ENCODE measurements at regions not wholly inside any gene's neighbourhood (a gene's known extent, or its start where the extent isn't known, plus 50 kb on each side); places are given as distances from the start of the nearest gene placed in this dataset.

DNA sequence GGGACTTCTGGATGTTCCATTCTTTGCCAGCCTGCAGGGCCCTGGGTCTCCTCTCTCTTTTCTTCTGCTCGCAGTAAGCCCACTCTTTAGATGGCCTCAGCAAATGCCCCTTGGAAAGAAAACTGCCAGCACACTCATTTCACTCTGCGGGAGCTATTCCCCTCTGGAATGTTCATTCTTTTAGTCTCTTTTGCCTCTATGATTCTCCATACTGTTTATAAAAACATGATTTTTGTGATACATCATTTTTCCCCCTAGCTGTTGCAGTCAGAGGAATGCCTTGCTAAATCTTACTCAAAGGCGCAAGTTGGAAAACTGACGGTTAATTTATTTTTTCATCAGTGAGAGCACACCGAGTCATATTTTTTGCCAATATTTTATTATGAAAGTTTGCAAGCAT, 184.9 kb downstream of the SNX19 start:
- CTCF ChIA-PET: no interaction called here
- Mint-ChIP-seq H3K36me3 (ENCODE audit: low read depth) (no peaks in the 10 kb centered on the region), H3K4me3 (no peak overlapping the region), H3K27ac (no peak overlapping the region), H3K9me3 (ENCODE audit: insufficient read depth) (peaks cover 22% of the 10 kb centered on the region), H3K27me3 (ENCODE audit: low read depth) (peaks cover 2% of the 10 kb centered on the region), H3K4me1 (ENCODE audit: low read depth) (peaks cover 11% of the 10 kb centered on the region)
- DNase-seq (no peak), ATAC-seq (no peak)
- POLR2A ChIA-PET: no interaction called here

DNA sequence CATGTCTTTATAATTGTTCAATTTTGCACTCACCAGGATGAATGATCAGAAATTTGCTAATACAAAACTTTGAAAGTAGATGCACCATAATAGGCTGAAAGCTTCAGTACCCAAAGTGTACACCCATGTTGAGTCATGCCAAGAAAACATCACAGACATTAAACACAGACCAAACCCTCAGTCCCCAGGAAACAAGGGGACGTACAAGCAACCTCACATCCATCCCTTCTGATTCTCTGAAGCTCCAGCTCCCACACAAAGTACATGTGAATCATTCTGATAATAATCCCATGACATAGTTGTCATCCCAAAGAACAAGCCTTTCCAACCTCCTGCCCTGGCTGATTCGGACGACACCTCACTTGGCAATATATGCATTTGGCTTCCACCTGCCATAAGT, 183.8 kb downstream of the SNX19 start:
- ATAC-seq (no peak), DNase-seq (no peak)
- no peak overlapping the region for H3K4me3 Mint-ChIP-seq
- H3K4me1 Mint-ChIP-seq (ENCODE audit: low read depth): peaks cover 17% of the 10 kb centered on the region
- H3K27ac Mint-ChIP-seq: no peak overlapping the region
- H3K36me3 Mint-ChIP-seq (ENCODE audit: low read depth): no peaks in the 10 kb centered on the region
- ChIA-PET CTCF (interaction anchor here (1.5 kb wide), 1 partner anchor 130 kb away, joined by 3 read pairs; no protein-coding TSS in a partner anchor), POLR2A (no interaction called here)
- H3K27me3 Mint-ChIP-seq (ENCODE audit: low read depth): peaks cover 2% of the 10 kb centered on the region
- H3K9me3 Mint-ChIP-seq (ENCODE audit: insufficient read depth): peaks cover 22% of the 10 kb centered on the region

DNA sequence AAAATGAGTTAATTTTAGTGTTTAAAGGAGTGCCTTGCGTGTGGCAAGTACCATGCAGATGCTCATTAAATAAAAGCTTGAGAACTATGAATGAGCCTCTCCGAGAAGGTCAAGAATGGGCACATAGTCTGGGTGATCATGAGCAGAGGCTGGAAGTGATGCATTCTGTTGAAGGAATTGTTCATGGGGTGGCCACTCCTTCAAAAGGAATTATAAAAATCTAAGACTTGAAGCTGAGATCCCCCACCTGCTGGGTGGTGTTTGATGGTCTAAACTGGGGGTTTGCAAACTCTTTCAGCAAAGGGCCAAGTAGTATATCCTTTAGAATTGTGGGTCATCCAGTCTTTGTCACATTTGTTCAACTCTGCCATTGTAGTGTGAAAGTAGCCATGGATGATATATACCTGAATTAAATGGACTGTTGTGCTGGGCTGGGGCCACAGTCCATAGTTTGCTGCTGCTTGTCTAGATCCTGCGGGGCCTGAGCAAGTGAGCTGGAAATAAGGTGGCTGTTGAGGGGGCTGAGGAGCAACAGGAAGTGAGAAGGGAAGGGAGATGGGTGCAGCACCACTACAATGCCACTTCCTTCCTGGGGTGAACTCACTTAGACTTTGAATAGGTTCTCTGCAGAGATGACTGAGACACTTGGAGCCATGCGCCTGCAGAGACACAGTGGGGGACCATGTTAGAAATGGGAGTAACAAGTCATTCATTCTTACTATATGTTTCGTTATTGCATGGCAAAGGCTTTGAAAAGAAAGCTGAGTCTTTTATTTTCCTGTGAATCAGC, 179.0 kb downstream of the SNX19 start:
- ChIA-PET POLR2A (no interaction called here), CTCF (no interaction called here)
- Mint-ChIP-seq H3K27ac (peak overlapping the region; percentile 50), H3K4me3 (no peak overlapping the region), H3K27me3 (ENCODE audit: low read depth) (no peaks in the 10 kb centered on the region), H3K9me3 (ENCODE audit: insufficient read depth) (peaks cover 10% of the 10 kb centered on the region), H3K4me1 (ENCODE audit: low read depth) (peaks cover 23% of the 10 kb centered on the region), H3K36me3 (ENCODE audit: low read depth) (no peaks in the 10 kb centered on the region)
- ATAC-seq (no peak), DNase-seq (peak; percentile 30)

DNA sequence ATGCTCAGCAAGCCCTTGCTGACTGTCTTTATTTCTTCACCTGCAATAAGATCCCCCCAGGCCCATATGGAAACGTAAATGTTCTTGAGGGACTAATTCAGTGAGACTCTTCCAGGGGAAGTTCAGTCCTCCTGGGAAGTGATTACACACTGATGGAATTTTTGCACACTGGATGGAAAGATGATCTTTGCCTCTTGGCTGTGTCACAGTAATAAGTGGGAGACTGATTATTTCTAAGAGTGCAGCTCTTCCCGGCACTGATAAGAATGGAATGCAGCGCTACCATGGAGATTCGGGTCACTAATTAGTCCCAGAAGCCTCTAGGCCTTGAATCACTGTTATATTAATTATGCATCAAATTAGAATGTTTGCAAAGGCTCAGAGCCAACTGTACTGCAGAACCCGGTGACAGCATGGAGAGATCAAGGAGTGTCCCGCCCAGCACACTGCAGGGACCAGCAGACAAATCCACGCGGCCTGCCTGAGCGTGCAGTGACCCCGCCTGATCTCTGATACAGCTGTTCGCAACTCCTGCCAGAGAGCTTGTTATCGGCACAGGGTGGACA, 178.3 kb downstream of the SNX19 start:
- H3K27me3 Mint-ChIP-seq (ENCODE audit: low read depth): no peaks in the 10 kb centered on the region
- peaks cover 23% of the 10 kb centered on the region for H3K4me1 Mint-ChIP-seq (ENCODE audit: low read depth)
- no peak overlapping the region for H3K4me3 Mint-ChIP-seq
- DNase-seq (no peak), ATAC-seq (no peak)
- POLR2A ChIA-PET: no interaction called here
- no peak overlapping the region for H3K27ac Mint-ChIP-seq
- CTCF ChIA-PET: no interaction called here
- H3K9me3 Mint-ChIP-seq (ENCODE audit: insufficient read depth): peaks cover 10% of the 10 kb centered on the region
- no peaks in the 10 kb centered on the region for H3K36me3 Mint-ChIP-seq (ENCODE audit: low read depth)

DNA sequence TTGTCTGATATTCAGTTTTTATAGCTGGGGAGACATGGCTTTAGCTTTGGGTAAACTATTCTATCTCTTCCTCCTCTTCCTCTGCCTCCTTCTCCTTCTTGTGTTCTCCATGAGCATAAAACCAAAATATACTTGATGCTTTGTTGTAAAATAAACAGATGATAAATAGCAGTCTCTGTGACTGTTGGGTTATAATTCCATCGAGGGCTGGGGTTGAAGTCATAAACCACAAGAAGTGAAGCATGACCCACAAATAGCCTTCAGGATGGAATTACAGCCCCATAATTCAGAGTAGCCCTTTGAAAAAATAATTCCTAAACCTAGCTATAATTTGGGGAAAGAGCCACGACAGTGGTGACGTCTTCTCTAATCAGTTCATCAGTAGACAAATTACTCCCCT, 177.7 kb downstream of the SNX19 start:
- DNase-seq (no peak), ATAC-seq (no peak)
- Mint-ChIP-seq H3K27me3 (ENCODE audit: low read depth) (no peaks in the 10 kb centered on the region), H3K4me3 (no peak overlapping the region), H3K36me3 (ENCODE audit: low read depth) (no peaks in the 10 kb centered on the region), H3K27ac (no peak overlapping the region), H3K4me1 (ENCODE audit: low read depth) (peaks cover 23% of the 10 kb centered on the region), H3K9me3 (ENCODE audit: insufficient read depth) (peaks cover 10% of the 10 kb centered on the region)
- POLR2A ChIA-PET: no interaction called here
- CTCF ChIA-PET: no interaction called here

DNA sequence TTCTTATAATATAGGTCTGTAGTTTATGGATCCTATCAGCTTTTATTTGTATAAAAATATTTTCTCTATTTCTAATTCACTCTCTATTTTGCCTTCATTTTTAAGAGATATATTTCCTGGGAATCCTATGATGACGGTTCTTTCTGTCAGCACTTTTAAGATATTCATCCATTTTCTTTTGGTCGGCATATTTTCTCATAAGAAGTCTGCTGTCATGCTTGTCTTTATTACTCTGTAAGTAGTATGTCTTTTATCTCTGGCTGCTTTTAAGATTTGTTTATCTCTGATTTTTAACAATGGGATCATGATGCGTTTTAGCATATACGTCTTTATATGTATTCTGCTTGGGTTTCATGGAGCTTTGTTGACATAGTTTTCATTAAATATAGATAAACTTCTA, 175.5 kb downstream of the SNX19 start:
- no peak for ATAC-seq
- Mint-ChIP-seq H3K27me3 (ENCODE audit: low read depth) (no peaks in the 10 kb centered on the region), H3K4me1 (ENCODE audit: low read depth) (peaks cover 12% of the 10 kb centered on the region), H3K36me3 (ENCODE audit: low read depth) (no peaks in the 10 kb centered on the region), H3K9me3 (ENCODE audit: insufficient read depth) (peaks cover 4% of the 10 kb centered on the region), H3K27ac (no peak overlapping the region), H3K4me3 (no peak overlapping the region)
- POLR2A ChIA-PET: no interaction called here
- no peak for DNase-seq
- CTCF ChIA-PET: no interaction called here

DNA sequence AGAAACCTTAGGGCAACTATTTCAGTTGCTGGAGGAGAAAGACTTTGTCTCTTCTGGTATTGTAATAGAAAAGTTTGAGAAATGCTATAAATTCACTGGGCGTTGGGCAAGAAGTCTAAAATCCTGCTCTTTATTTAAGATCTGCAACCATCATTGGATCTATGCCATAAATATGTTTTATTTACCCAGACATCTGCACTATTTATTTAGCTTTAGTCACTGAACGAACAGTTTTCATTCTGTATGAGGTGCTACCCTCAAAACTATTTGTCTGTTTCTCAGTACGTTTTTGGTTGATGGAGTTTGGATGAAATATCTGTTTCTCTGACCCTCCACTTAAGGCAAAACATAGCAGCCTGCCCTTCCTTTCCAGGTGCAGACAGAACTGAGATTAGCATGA, 171.5 kb downstream of the SNX19 start:
- no peaks in the 10 kb centered on the region for H3K9me3 Mint-ChIP-seq (ENCODE audit: insufficient read depth)
- no peaks in the 10 kb centered on the region for H3K36me3 Mint-ChIP-seq (ENCODE audit: low read depth)
- peaks cover 5% of the 10 kb centered on the region for H3K27me3 Mint-ChIP-seq (ENCODE audit: low read depth)
- ATAC-seq (no peak), DNase-seq (no peak)
- ChIA-PET POLR2A (no interaction called here), CTCF (no interaction called here)
- no peak overlapping the region for H3K4me3 Mint-ChIP-seq
- H3K27ac Mint-ChIP-seq: no peak overlapping the region
- H3K4me1 Mint-ChIP-seq (ENCODE audit: low read depth): no peaks in the 10 kb centered on the region

DNA sequence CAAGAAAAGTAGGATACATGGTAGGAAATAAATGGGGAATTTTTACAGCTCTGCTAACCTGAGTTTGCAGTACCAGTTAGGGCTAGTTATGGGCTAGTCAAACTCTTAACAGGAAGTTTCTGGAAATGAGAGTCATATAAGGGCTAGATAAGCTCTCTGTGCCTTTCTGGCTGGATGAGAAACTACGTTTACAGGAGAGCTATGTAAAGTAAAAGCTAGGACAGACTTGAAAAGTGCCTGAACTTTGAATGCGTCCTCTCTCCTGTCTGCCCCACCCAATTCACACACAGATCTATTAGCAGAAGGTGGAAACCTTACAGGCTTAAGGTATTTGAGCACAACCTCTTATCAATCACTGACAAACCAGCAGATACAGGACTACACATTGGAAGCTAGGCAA, 167.1 kb downstream of the SNX19 start:
- CTCF ChIA-PET: interaction anchor here (0.7 kb wide), 1 partner anchor 38 kb away, joined by 3 read pairs; no protein-coding TSS in a partner anchor

DNA sequence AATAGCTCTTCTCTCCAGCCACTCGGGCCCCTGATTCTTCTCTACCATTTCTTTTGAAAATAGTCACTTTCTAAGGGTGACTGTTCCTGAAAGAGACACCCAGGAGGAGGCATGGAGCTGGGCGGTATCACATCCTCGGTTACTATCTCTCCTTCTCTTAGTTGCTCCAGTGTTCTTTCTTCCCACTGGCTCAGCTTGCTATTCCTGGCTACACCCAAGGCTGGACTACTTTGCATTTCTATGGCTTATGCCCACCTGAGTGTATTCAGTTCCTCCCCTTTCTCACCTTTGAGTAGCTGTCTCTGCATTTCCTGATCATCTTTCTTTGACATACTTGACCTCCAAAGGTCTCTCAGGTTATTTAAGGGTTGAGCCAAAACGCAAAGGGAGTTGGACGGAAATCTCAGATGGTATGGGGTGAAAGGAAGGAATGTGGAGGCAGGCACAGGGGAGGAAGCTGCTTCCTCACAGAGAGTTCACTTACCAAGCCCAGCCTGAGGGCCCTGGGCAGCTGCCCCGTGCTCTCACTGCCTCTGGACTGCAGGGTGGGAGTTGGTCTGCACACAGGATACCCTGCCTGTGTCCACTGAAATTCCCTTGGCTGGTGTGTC, 155.7 kb downstream of the SNX19 start:
- DNase-seq: no peak
- H3K4me3 Mint-ChIP-seq: no peak overlapping the region
- no peaks in the 10 kb centered on the region for H3K36me3 Mint-ChIP-seq (ENCODE audit: low read depth)
- POLR2A ChIA-PET: no interaction called here
- no peaks in the 10 kb centered on the region for H3K9me3 Mint-ChIP-seq (ENCODE audit: insufficient read depth)
- H3K4me1 Mint-ChIP-seq (ENCODE audit: low read depth): peaks cover 2% of the 10 kb centered on the region
- CTCF ChIA-PET: no interaction called here
- ATAC-seq: no peak
- H3K27ac Mint-ChIP-seq: no peak overlapping the region
- H3K27me3 Mint-ChIP-seq (ENCODE audit: low read depth): peaks cover 8% of the 10 kb centered on the region

More for the DNA sequence above, 167.1 kb downstream of the SNX19 start:
- H3K4me1 Mint-ChIP-seq (ENCODE audit: low read depth): no peaks in the 10 kb centered on the region
- H3K27ac Mint-ChIP-seq: no peak overlapping the region
- ATAC-seq (no peak), DNase-seq (no peak)
- no peak overlapping the region for H3K4me3 Mint-ChIP-seq
- no peaks in the 10 kb centered on the region for H3K9me3 Mint-ChIP-seq (ENCODE audit: insufficient read depth)
- H3K27me3 Mint-ChIP-seq (ENCODE audit: low read depth): peaks cover 5% of the 10 kb centered on the region
- H3K36me3 Mint-ChIP-seq (ENCODE audit: low read depth): no peaks in the 10 kb centered on the region
- POLR2A ChIA-PET: no interaction called here

DNA sequence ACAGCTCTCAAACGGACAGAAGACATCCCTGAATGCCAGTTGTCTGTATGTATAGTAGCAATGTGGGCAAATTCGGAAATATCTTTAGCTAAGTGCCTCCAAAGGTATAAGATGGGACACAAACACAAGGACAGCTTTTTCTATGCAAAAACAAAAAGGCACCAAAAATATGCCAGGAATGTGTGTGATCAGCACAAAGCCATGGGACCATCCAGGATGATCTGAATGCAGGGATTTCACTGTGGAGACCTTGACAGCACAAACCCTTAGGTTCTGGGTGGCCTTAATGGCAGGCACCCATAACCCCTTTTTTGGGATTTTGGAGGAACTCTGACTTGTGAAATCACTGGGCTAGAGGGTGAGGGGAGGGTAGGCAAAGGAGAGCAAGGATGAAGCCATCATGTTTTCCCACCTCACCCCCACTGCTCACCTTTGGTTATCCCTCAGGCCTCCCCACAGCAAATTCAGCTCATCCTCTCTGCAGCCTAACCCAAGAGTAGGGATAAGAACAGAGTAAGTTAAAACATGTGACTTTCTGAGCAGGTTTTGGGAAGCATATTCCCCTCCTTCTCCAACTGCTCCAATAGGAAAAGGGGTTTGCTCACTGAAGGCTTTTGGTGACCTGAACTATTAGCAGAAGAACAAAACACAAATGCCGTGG, 154.6 kb downstream of the SNX19 start:
- Mint-ChIP-seq H3K27me3 (ENCODE audit: low read depth) (peaks cover 8% of the 10 kb centered on the region), H3K27ac (no peak overlapping the region), H3K9me3 (ENCODE audit: insufficient read depth) (no peaks in the 10 kb centered on the region), H3K4me1 (ENCODE audit: low read depth) (peaks cover 12% of the 10 kb centered on the region), H3K4me3 (no peak overlapping the region), H3K36me3 (ENCODE audit: low read depth) (no peaks in the 10 kb centered on the region)
- ChIA-PET CTCF (no interaction called here), POLR2A (no interaction called here)
- DNase-seq: no peak
- no peak for ATAC-seq

DNA sequence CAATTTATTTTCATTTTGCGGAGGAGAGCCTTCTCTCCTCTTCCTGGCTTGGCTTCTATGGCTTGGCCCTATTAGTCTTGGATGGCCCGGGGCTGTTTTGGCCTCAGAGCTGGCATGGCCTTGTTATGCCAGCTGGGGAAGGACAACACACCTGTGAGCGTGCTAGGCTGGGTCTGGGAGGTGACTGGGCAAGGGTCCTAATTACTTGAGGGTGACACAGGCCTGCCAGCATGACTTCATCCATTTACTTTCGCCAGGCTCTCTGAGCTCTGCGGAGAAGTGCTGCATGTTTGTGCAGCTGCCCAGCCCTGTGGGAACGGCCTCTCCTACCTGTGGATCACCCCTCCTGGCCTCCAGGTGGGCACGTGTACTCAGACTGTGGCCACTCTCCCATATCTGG, 153.6 kb downstream of the SNX19 start:
- no peak overlapping the region for H3K4me3 Mint-ChIP-seq
- no peaks in the 10 kb centered on the region for H3K36me3 Mint-ChIP-seq (ENCODE audit: low read depth)
- peaks cover 8% of the 10 kb centered on the region for H3K27me3 Mint-ChIP-seq (ENCODE audit: low read depth)
- DNase-seq (no peak), ATAC-seq (no peak)
- H3K27ac Mint-ChIP-seq: no peak overlapping the region
- ChIA-PET POLR2A (no interaction called here), CTCF (interaction anchor here (0.6 kb wide), 1 partner anchor 1491 kb away, joined by 3 read pairs; no protein-coding TSS in a partner anchor)
- H3K4me1 Mint-ChIP-seq (ENCODE audit: low read depth): peaks cover 15% of the 10 kb centered on the region
- H3K9me3 Mint-ChIP-seq (ENCODE audit: insufficient read depth): no peaks in the 10 kb centered on the region

Measured in activated CD8-positive, alpha-beta T cell treated with anti-CD3 and anti-CD28 coated beads, Interleukin-2, amount 10 ng/mL, durations not matched to agents 7 days and 5 days (primary cell).